NCI-H446 (cell line): ENCODE measurements at regions not wholly inside any gene's neighbourhood (a gene's known extent, or its start where the extent isn't known, plus 50 kb on each side); places are given as distances from the start of the nearest gene placed in this dataset.

Experiments
- DNase-seq, 2 experiments: peaks; one replicate each; lab custom pipeline; 2025; lab: John Stamatoyannopoulos, UW

DNA sequence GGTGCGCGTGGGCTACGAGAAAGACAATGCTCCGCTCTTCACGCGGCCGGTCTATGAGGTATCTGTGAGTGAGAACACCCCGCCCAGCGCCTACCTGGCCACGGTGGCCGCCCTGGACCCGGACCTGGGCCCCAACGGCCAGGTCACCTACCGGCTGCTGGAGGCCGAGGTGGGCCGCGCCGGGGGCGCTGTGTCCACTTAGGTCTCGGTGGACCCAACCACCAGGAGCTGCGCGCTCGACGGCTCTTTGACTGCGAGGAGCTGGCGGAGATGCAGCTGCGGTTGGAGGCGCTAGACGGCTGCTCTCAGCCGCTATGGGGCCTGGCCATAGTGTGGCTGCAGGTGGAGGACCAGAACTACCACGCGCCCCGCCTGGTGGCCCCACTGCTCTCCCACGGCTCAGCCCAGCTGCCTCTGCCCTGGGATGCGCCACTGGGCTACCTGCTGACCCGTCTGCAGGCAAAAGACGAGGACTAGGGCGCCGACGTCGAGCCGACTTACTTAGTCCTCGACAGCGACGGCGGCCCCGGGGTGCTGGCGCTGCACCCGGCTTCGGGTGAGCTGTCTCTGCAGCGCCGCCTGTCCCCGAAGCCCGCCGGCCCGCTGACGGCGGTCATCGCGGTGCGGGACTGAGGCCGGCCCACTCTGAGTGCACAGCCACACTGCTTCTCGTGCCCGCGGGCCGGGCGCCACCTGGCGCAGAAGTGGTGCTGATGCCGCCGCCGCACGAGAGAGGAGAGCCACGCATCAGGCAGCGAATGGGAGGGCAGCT is 173.0 kb downstream of the OLFM4 start:
- no peak for DNase-seq

- no peak for DNase-seq
These were observed 176.0 kb downstream of the OLFM4 start for GRCh38 chr13:53204598-53204997.

DNA sequence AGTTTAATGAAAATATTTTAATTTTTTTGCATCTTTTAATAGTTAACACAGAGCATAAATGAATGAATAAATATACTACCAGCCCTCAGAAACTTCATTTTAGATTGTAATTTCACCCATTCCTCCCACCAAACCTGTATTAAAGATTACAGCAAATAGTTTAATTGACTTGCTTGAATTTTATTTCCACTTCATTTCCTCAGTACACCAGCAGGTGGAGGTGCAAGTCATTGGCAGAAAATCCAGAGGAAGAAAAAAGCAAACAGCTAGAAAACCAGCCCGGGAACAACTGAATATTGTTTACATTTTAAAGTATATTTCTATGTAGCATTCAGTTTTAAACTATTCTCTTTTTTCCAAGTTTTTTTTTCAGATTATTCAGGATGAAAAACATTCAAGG is 177.8 kb downstream of the OLFM4 start:
- peak in 1 of 2 experiments; percentile 3 for DNase-seq

GRCh38 chr13:53207556-53207955 is 178.9 kb downstream of the OLFM4 start:
- peak in 1 of 2 experiments; percentile 15 for DNase-seq

DNA sequence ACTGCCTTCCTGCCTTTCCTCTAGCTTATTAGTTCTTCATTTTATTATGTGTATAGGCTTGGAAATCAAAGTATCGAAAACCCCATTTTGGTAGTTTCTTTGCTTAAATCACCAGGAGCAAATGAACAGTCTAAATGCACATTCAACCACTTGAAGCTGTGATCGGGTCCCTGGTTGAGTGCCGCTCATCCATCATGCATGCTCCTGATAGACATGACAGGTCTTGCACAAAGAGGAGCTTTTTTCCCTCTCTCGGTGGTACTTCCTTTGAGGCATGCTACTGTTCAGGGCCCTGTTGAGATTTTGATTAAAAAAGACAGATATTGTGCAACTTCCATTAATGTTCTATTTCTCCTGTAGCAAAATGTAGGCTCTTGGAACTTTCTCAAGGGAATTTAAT is 185.8 kb downstream of the OLFM4 start:
- no peak for DNase-seq

- no peak for DNase-seq
These were observed 186.9 kb downstream of the OLFM4 start for GRCh38 chr13:53215563-53215962.

DNA sequence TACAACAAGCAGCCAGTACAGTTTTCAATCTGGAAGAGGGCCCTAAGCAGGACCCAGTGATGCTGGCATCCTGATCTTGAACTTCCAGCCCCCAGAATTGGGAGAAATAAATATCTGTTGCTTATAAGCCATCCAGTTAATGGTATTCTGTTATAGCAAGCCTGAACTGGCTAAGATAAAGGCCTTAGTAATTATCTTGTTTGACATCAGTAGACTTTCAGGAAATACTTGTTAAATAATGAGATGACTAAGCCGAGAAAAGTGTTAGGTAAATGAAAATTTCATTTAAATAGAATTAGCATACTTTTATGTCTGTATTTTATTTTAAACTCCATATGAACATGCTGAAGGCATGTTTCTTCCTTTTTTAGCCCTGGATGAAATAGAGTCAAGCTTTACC is 188.2 kb downstream of the OLFM4 start:
- no peak for DNase-seq

DNA sequence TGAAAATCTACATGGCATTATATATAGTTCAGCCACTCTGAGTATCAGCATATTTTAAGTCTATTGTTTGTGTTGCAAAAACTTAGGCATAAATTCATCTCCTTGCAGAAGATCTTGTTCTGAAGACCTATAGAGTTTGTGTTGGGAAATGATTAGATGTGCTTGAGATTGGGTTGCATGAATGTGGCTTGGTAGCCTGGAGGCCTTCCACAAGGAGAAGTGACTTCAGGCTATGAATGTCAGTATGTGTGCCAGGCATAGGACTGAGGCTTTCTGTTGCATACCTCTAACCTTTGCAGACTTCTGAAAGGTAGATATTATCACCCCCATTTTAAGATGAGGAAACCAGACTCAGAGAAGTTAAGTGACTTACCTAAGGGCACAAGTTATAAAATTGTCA is 188.6 kb downstream of the OLFM4 start:
- DNase-seq = no peak

DNA sequence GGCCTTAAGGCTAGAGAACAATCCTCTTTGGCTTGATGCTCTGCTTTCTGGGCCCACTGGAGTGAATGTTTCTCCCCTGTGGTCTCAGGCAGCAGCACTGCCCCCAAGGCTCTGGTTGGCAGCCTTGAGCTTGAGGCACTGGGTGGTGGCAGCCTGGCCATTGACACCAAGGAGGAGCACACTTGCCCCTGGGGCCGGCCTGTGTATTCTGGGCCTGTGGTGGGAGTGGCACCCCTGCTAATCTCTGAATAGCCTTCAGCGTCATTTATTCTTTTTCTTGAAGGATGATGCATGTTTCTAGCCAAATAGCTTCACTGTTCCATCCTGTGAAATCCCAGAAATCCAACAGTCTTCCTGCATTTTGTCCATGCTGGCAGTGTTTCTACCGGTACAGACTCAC is 191.4 kb downstream of the OLFM4 start:
- no peak for DNase-seq

- DNase-seq = no peak
These were observed 209.1 kb downstream of the OLFM4 start for GRCh38 chr13:53237696-53238095.

DNA sequence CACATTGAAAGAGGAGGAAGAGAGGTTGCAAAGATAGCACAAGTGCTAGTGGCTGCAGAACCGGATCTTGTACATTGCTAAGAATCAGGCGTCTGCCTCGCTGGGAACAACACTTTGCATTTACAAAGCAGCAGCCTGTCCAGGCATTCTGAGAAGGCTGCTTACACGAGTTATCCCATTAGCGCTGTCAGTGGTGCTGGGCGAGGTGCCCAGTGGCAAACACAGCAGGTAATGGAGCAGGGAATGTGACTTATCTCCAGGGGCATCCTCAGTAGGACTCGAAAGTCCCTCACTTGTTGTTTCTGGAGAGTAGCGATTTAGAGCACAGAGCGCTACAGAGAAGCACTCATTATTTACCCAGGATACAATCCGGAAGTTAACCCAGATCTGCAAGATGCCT is 209.6 kb downstream of the OLFM4 start:
- DNase-seq = no peak

DNA sequence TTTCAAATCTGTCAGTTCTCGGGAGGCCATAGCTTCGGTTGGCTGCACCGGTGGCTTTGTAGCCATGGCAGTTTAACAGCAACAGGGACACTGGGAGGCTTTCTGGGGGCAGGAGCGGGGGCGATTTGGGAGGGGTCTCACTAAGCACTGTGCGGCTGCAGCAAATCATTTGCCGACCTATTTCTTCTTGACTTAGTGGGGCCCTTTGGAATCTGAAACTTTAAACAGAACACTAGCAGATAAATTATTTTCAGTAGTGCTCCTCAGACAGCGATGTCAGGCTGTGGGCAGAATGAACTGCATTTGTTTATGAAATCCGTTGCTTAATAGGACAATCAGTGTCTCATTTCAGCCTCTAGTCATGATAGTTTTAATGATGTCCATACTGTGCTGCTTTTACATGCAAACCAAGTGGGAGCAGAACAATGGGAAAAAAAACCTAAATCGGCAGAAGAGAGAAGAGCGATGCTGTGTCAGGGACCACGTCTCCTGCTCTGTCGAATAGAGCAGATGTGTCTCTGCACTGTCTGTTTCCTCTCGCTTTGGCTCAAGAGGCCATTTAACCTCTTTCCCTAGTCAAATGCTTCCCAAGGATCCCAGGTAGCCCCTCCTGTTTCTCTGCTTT is 211.9 kb downstream of the OLFM4 start:
- no peak for DNase-seq

DNA sequence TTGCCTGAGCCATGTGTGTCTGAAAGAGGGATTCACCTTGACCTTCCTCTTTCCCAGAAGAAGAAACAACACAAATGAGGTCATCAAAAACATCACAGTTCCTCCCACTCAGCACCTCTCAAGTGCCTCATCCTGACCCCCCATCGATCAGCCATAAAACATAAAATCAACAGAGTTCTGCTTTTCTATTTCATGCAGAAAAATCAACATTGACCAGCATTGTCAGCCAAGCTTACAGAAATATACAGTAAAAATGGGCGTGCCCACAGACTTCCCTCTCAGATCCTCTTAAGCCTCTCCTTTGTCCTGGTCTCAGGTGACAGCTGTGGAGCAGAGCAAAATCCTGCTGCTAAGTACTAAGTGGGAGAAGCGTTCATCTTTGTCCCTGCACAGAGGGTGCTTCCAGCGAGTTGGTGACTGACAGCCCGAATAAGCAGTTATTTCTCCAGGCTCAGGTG is 213.3 kb downstream of the OLFM4 start:
- no peak for DNase-seq

DNA sequence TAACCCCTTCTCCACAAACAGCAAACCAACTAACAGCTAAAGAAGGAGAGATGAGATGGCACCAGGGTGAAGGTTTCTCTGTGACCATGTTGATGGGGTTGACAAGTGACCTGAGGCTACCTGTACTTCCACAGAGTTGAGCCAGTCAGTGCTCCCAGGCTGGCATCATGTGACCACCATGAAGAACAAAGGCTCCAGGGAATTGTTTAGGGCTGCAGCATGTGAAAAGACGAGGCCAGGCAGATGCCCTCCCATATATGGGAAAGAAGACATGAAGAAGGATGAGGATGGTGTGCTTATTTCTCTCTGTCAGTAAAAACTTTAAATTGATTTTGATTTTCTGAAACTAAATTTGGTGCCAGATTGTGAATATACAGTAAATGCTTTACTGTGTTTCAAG is 220.6 kb downstream of the OLFM4 start:
- no peak for DNase-seq

GRCh38 chr13:53250272-53250875 is 221.8 kb downstream of the OLFM4 start:
- DNase-seq = peak; percentile 69 to 83

DNA sequence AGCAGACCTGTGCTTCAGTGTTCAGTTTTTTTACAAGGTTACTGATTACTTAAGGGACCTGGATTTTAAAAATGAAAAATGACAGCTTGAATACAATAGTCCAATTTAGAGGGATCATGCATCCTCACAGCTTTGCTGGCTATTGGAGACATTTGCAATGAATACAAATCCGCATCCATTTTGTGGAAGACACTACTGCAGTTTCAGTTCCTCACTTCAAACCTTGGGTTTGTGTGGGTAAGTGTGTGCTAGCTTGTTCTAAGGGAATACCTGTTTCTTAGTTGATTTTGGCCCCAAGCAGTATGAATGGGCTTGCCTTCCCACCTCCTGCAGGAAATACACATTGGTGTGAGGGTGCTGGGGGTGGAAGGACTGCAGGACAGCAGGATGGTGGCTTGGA is 222.4 kb downstream of the OLFM4 start:
- DNase-seq = no peak

DNA sequence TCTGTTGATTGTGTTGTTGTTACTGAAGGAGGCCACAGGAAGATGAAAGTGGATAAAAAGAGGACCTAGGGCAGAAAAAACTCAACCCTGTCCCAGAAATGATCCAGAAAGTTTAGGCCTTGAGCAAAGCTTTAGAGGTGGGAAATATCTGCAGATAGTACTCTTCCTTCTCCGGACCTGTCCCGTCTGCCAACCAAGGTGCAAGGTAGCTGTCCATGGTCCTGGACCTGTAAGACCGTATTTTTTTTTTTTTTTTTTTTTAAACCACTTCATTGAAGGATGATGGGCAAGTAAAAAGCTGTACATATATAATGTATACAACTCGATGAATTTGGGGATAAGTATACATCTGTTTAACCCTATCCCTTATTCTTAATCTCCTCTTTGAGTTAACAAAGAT is 225.9 kb downstream of the OLFM4 start:
- no peak for DNase-seq

- no peak for DNase-seq
These were observed 227.2 kb downstream of the OLFM4 start for GRCh38 chr13:53255795-53256194.

DNA sequence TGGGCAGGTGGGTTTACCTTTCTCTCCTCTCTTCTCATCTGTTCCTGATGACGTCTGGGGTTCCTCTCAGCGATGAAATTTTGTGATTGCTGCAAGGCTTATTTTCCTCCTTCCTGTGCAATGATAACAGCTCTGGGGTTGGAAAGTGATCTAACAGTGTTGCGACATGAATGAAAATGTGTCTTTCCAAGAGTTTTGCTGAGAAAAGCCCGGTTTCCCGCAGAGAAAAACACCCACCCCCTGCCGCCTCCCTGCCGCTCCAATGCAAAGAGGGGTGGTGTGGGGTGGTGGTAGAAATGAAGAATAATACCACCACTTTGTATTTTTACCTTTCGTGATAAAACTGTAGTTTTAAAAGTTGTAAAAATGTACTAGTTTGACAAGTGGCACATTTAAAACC is 232.0 kb downstream of the OLFM4 start:
- DNase-seq = no peak

- no peak for DNase-seq
These were observed 236.3 kb downstream of the OLFM4 start for GRCh38 chr13:53264751-53265385.

DNA sequence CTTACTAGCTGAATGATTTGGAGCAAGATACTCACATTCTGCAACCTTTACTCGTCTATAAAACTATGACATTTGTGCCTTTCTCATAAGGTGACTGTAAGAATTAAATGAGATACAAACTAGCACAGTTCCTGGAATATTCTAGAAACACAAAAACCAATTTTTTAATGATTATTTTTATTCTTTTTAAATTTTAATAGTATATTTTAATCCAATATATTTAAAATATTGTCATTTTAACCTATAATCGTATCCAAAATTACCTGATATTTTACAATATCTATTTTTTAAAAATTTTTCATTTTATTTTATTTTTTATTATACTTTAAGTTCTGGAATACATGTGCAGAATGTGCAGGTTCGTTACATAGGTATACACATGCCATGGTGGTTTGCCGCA is 238.1 kb downstream of the OLFM4 start:
- DNase-seq = no peak

DNA sequence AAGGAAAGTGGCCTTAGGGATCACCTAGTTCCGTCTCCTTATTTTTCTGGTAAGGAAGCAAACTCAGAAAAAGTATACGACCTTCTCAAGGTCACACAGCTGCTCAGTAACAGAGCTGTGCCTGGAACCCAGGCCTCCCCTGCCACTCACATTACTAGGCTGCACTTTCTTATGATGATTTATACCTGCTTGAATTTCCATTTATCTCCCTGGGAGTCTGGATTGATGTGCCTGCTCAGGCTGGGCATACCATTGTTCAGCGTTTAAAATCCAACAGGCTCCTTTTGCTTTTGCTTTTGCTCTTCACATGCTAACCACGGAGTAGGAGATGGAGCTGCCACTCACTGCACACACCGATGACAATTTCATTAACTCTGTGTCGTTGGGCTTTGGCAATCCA is 241.0 kb downstream of the OLFM4 start:
- no peak for DNase-seq

GRCh38 chr13:53272873-53273272 is 244.3 kb downstream of the OLFM4 start:
- DNase-seq = no peak
